ENCODE measurements at regions not wholly inside any gene's neighbourhood (a gene's known extent, or its start where the extent isn't known, plus 50 kb on each side); places are given as distances from the start of the nearest gene placed in this dataset.

DNA sequence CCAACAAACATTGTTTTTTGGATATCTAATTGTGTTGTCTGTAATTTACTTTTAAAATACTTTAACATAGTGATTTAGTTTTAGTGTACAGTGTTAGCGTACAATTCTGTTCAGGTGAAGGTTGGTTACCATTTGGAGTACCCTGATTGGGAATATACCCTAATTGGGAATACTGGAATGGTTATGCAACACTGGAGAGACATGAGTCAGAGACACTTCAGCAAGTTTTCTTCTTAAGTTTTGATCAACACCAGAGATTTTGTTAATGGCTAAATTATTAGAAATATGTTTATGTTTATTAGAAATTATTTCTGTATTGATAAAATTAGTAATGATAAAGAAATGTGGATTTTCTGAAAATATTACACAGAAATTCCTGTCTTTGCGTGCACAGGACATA, 100.3 kb upstream of the NABP1 start:
- TF ChIP-seq GATA2 (IDR thresholded peaks at IDR 0.05; ENCODE audit: low read depth, low read length) (no peak), GATA3 (IDR thresholded peaks at IDR 0.05; ENCODE audit: low read depth, low read length) (no peak)
